ENCODE measurements at regions not wholly inside any gene's neighbourhood (a gene's known extent, or its start where the extent isn't known, plus 50 kb on each side); places are given as distances from the start of the nearest gene placed in this dataset.

GRCh38 chr4:71107726-71108125 lies 114.3 kb downstream of the DCK start:
- no peak for TF ChIP-seq POLR2A (IDR thresholded peaks at IDR 0.05)
- TF ChIP-seq CTCF (IDR thresholded peaks at IDR 0.05): no peak
